B cell (primary cell): ENCODE measurements at regions not wholly inside any gene's neighbourhood (a gene's known extent, or its start where the extent isn't known, plus 50 kb on each side); places are given as distances from the start of the nearest gene placed in this dataset.
"Not testable (repeated sequence)": the region's sequence is repeated elsewhere in the genome, so short reads cannot be mapped to it uniquely, and the experiment has no call there.

ENCODE experiments used
- ATAC-seq: fragments of 200-7000 bp; cut with Tn5 transposase; one replicate; pipeline ENCODE4 v1.10.0; 2021; ENCODE audit warnings: low read depth, mild to moderate bottlenecking, moderate number of reproducible peaks, moderate library complexity
- CTCF ChIA-PET: fragments of 350-600 bp; sonication (Branson Sonifier 250); formaldehyde crosslinking; loops from one replicate; lab custom pipeline; 2021; ENCODE audit warnings: antibody characterized with exemption, inconsistent platforms; lab: Charles Lee
- POLR2A ChIA-PET: fragments of 350-600 bp; sonication (Branson Sonifier 250); formaldehyde crosslinking; loops from one replicate; lab custom pipeline; 2021; ENCODE audit warnings: antibody characterized with exemption; lab: Charles Lee
- DNase-seq: peaks from one replicate; pipeline ENCODE4 v3.0.0; 2013
- H2AFZ ChIP-seq: 2 replicates; pipeline ENCODE4 v1.6.1; 2012; ENCODE audit warnings: mild to moderate bottlenecking, low read depth, low read length; ENCODE audit not compliant: insufficient read depth, poor library complexity, severe bottlenecking
- H3K27ac ChIP-seq, 2 donors: 1 replicate in 1 of 2; 2 replicates in 1 of 2; pipeline ENCODE4 v1.5.1; 2012 to 2013; ENCODE audit warnings: low read length in 2 of 2, mild to moderate bottlenecking in 2 of 2, moderate library complexity in 1 of 2
- H3K27me3 ChIP-seq, 4 experiments: fragments of 200-600 bp in 1 of 4; sonication (generic) in 1 of 4; replicated peaks in 1 of 4; 1 replicate in 2 of 4; 2 replicates in 2 of 4; pipeline versions ENCODE4 v1.6.1 to v1.7.0; 2013 to 2016; ENCODE audit warnings: low read length in 3 of 4, mild to moderate bottlenecking in 2 of 4, mixed read lengths in 1 of 4, moderate library complexity in 1 of 4; ENCODE audit not compliant: insufficient read depth in 4 of 4, control insufficient read depth in 3 of 4; ENCODE audit errors: control extremely low read depth in 1 of 4
- H3K36me3 ChIP-seq, 2 experiments: replicated peaks in 1 of 2; 1 replicate in 1 of 2; 2 replicates in 1 of 2; pipeline versions ENCODE4 v1.6.1 to v1.7.1; 2013; ENCODE audit warnings: low read length in 1 of 2; ENCODE audit not compliant: insufficient read depth in 2 of 2, control insufficient read depth in 1 of 2; ENCODE audit errors: control extremely low read depth in 1 of 2, extremely low read depth in 1 of 2
- H3K4me1 ChIP-seq, 2 donors: fragments of 200-600 bp in 1 of 2; sonication (generic) in 1 of 2; 1 replicate in 1 of 2; 2 replicates in 1 of 2; pipeline versions ENCODE4 v1.5.1 to v1.6.1; 2013 to 2017; ENCODE audit warnings: low read length in 2 of 2; ENCODE audit not compliant: control insufficient read depth in 2 of 2, insufficient read depth in 2 of 2
- H3K4me2 ChIP-seq: replicated peaks from 2 replicates; pipeline ENCODE3; 2012; ENCODE audit warnings: mild to moderate bottlenecking, low read depth, low read length; ENCODE audit not compliant: poor library complexity, severe bottlenecking
- H3K4me3 ChIP-seq, 5 experiments: fragments of 200-600 bp in 1 of 5; sonication (generic) in 1 of 5; 1 replicate in 3 of 5; 2 replicates in 2 of 5; pipeline versions ENCODE4 v1.5.1 to v1.7.0; 2011 to 2016; ENCODE audit warnings: low read length in 4 of 5, mild to moderate bottlenecking in 4 of 5, low read depth in 2 of 5, control low read depth in 1 of 5, moderate library complexity in 1 of 5; ENCODE audit not compliant: insufficient read depth in 1 of 5; ENCODE audit errors: control extremely low read depth in 1 of 5, extremely low read depth in 1 of 5
- H3K79me2 ChIP-seq: fragments of 200-600 bp; sonication (generic); one replicate; pipeline ENCODE4 v1.6.0; 2016; ENCODE audit warnings: low read length; ENCODE audit not compliant: control insufficient read depth, insufficient read depth
- H3K9ac ChIP-seq: fragments of 200-600 bp; sonication (generic); 2 replicates; pipeline ENCODE4 v1.6.1; 2017; ENCODE audit warnings: mild to moderate bottlenecking, low read length, moderate library complexity
- H3K9me3 ChIP-seq, 3 donors: one replicate each; pipeline versions ENCODE4 v1.6.1 to v1.7.1; 2013; ENCODE audit warnings: low read length in 2 of 3; ENCODE audit not compliant: control insufficient read depth in 2 of 3, insufficient read depth in 1 of 3; ENCODE audit errors: control extremely low read depth in 1 of 3
- H4K20me1 ChIP-seq: 2 replicates; pipeline ENCODE4 v1.6.0; 2012; ENCODE audit warnings: mild to moderate bottlenecking, low read length; ENCODE audit not compliant: insufficient read depth, control insufficient read depth, poor library complexity, severe bottlenecking
- H3K27ac Mint-ChIP-seq: one replicate; pipeline ENCODE4 v1.8.0; 2021; ENCODE audit warnings: mixed read lengths
- H3K27me3 Mint-ChIP-seq: one replicate; pipeline ENCODE4 v1.8.0; 2021; ENCODE audit warnings: mixed read lengths
- H3K4me1 Mint-ChIP-seq: one replicate; pipeline ENCODE4 v1.8.0; 2021; ENCODE audit warnings: mixed read lengths
- H3K4me3 Mint-ChIP-seq: one replicate; pipeline ENCODE4 v1.8.0; 2021; ENCODE audit warnings: mixed read lengths
- H3K9me3 Mint-ChIP-seq: one replicate; pipeline ENCODE4 v1.8.0; 2022; ENCODE audit warnings: mixed read lengths; ENCODE audit not compliant: insufficient read depth
- EZH2 ChIP-seq: IDR thresholded peaks from 2 replicates; pipeline ENCODE4 v1.6.1; 2012; ENCODE audit warnings: borderline replicate concordance, low read depth, mild to moderate bottlenecking, moderate library complexity, low read length; ENCODE audit not compliant: insufficient read depth, poor library complexity, severe bottlenecking
- WGBS: methylation state at CpG from one replicate; pipeline ENCODE4 v1.1.5; 2013; ENCODE audit warnings: missing lambda C conversion rate; ENCODE audit not compliant: insufficient coverage; 5-methylcytosine and 5-hydroxymethylcytosine counted together
- intact Hi-C: fragments of 100-400 bp; cut with micrococcal nuclease; formaldehyde crosslinking; loops from one replicate; pipeline ENCODE4 v1.10.0; 2022
- TF ChIP-seq, protein P1 (sequence below): fragments of 200-600 bp; IDR thresholded peaks from one replicate; pipeline ENCODE4 v1.8.0; 2022; ENCODE audit warnings: antibody characterized with exemption, mild to moderate bottlenecking

DNA sequence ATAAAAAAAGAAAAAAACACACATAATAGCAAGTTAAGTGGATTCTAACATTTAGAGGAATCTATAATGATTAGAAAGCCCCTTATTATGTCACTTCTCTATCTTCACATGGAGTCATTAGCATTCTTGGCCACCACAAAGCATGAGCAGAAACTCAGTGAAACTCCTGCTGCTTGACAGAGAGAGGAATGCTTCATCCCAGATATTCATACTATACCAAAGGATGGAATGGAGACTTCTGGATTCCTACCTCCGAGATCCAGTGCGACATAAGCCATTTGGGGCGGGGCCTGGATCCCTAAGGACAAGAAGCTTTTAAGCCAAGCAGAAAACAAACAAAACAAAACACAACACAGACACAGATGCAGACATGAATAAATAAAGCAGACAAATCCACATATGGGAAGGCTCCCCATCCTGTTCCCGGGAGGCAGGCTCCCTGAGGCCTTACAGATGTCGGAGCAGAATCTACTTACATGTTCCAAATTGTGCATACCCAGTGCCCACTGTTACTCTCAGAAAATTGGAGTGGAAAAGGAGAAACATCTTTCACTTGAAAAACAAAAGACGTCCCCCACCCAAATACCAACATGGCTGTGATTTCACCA is 727.3 kb downstream of the MAFB start:
- Mint-ChIP-seq H3K27ac (no peak overlapping the region), H3K9me3 (no peaks in the 10 kb centered on the region), H3K4me1 (no peaks in the 10 kb centered on the region), H3K27me3 (peaks cover 4% of the 10 kb centered on the region), H3K4me3 (no peak overlapping the region)
- Histone ChIP-seq H3K36me3 (no peaks in the 10 kb centered on the region), H3K9ac (no peak overlapping the region), H2AFZ (no peak overlapping the region), H3K4me2 (no peak overlapping the region), H3K9me3 (peaks cover 0 to 3% (median 0%) of the 10 kb centered on the region in 3 donors), H3K4me1 (no peaks in the 10 kb centered on the region), H3K4me3 (no peak overlapping the region), H3K79me2 (no peaks in the 10 kb centered on the region), H3K27ac (no peak overlapping the region), H3K27me3 (no peaks in the 10 kb centered on the region), H4K20me1 (no peaks in the 10 kb centered on the region)
- CTCF ChIA-PET, result no interaction called here
- no peak for ATAC-seq
- POLR2A ChIA-PET, result no interaction called here
- DNase-seq, result no peak
- TF ChIP-seq EZH2, result no peak
- TF ChIP-seq, protein P1, sequence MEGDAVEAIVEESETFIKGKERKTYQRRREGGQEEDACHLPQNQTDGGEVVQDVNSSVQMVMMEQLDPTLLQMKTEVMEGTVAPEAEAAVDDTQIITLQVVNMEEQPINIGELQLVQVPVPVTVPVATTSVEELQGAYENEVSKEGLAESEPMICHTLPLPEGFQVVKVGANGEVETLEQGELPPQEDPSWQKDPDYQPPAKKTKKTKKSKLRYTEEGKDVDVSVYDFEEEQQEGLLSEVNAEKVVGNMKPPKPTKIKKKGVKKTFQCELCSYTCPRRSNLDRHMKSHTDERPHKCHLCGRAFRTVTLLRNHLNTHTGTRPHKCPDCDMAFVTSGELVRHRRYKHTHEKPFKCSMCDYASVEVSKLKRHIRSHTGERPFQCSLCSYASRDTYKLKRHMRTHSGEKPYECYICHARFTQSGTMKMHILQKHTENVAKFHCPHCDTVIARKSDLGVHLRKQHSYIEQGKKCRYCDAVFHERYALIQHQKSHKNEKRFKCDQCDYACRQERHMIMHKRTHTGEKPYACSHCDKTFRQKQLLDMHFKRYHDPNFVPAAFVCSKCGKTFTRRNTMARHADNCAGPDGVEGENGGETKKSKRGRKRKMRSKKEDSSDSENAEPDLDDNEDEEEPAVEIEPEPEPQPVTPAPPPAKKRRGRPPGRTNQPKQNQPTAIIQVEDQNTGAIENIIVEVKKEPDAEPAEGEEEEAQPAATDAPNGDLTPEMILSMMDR, result no peak
- WGBS, result 90% methylated on average over 3 of the region's 6 CpGs
- intact Hi-C loops, result no loop called here

DNA sequence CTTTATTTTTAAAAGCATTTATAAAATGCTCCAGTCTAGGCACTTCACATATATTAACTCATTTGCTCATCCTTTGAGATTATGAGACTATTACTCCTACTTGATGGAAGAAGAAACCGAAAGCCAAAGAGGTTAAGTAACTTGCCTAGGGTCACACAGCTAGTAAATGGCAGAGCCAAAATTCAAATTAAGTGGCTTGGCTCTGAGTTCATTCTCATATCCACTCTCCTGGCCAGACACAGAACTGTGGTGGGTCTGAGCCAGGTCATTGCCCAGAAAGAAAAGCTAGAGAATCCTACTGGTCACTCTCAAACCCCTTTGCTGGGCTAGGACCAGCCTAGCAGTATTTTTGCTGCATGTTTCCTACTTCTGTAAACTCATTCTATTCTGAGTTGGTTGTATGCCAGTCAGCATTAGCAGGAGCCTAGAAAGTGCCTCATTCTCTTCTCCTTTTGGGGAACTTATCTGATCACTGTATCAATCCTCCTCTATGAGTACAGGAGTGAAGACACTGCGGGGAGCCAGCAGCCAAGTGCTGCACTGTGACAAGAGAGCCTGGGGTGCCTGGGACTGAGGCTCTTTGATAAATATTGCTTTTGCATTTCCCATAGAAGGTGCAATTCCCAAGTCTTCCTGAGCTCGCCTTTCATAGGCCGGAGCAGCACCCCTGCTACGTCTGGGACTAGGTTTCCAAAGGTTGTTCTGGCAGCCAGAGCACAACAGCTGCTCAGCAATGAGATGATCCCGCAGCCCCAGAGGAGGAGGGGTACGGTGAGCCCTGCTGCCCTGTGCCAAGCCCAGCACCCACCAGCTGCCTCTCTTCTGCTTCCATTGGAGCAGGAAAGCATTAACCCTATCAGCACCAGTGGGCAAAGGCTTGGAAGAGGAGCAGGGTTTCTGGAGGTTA is 728.3 kb downstream of the MAFB start:
- Histone ChIP-seq H3K9ac (no peak overlapping the region), H3K27me3 (no peaks in the 10 kb centered on the region), H4K20me1 (no peaks in the 10 kb centered on the region), H3K4me1 (no peaks in the 10 kb centered on the region), H2AFZ (no peak overlapping the region), H3K4me3 (no peak overlapping the region), H3K36me3 (no peaks in the 10 kb centered on the region), H3K9me3 (peaks cover 0 to 3% (median 0%) of the 10 kb centered on the region in 3 donors), H3K4me2 (no peak overlapping the region), H3K27ac (no peak overlapping the region), H3K79me2 (no peaks in the 10 kb centered on the region)
- Mint-ChIP-seq H3K4me3 (no peak overlapping the region), H3K4me1 (no peaks in the 10 kb centered on the region), H3K27ac (no peak overlapping the region), H3K9me3 (no peaks in the 10 kb centered on the region), H3K27me3 (peaks cover 6% of the 10 kb centered on the region)
- WGBS, result 77% methylated on average over 7 of the region's 7 CpGs
- no peak for TF ChIP-seq EZH2
- TF ChIP-seq, protein P1, result no peak
- CTCF ChIA-PET, result no interaction called here
- DNase-seq (no peak), ATAC-seq (no peak)
- POLR2A ChIA-PET, result no interaction called here
- intact Hi-C loops, result no loop called here

DNA sequence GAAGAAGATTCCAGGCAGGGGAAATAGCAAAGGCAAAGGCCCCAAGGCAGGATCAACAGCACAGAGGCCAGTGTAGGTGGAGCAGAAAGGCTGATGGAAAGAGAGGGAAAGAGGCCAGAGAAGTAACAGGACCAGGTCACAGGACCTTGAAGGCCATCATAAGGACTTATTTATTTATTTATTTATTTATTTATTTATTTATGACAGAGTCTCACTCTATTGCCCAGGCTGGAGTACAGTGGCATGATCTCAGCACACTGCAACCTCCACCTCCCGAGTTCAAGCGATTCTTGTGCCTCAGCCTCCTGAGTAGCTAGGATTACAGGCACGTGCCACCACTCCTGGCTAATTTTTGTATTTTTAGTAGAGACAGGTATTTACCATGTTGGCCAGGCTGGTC is 731.1 kb downstream of the MAFB start:
- H3K4me3 ChIP-seq, H3K36me3 ChIP-seq, H3K27me3 ChIP-seq, H3K4me2 ChIP-seq, CTCF ChIA-PET, intact Hi-C loops, H3K27ac ChIP-seq, H3K9me3 Mint-ChIP-seq, ATAC-seq, H3K9me3 ChIP-seq, DNase-seq, H3K27ac Mint-ChIP-seq, H3K4me3 Mint-ChIP-seq, POLR2A ChIA-PET, H3K4me1 Mint-ChIP-seq, H2AFZ ChIP-seq, H3K27me3 Mint-ChIP-seq, H4K20me1 ChIP-seq, H3K9ac ChIP-seq, H3K79me2 ChIP-seq, H3K4me1 ChIP-seq: not testable (repeated sequence)
- WGBS, result 80% methylated on average over 1 of the region's 3 CpGs
